AG04449 (cell line): ENCODE measurements at regions not wholly inside any gene's neighbourhood (a gene's known extent, or its start where the extent isn't known, plus 50 kb on each side); places are given as distances from the start of the nearest gene placed in this dataset.
"Not testable (repeated sequence)": the region's sequence is repeated elsewhere in the genome, so short reads cannot be mapped to it uniquely, and the experiment has no call there.

Experiments
- CTCF ChIA-PET: fragments of 350-600 bp; formaldehyde crosslinking; extraction: SDS; loops from one replicate; lab custom pipeline; 2021; ENCODE audit warnings: antibody characterized with exemption; lab: Yijun Ruan, JAX
- POLR2A ChIA-PET: fragments of 400-600, 350-600 bp; formaldehyde crosslinking; extraction: SDS; loops from one replicate; lab custom pipeline; 2020; ENCODE audit warnings: antibody characterized with exemption, inconsistent platforms; lab: Yijun Ruan, JAX
- DNase-seq: peaks from one replicate; pipeline ENCODE4 v3.0.0-alpha.2; 2010; ENCODE audit warnings: low read depth, low spot score
- H3K4me3 ChIP-seq: 2 replicates; pipeline ENCODE4 v1.5.1; 2011; ENCODE audit warnings: low read depth, mild to moderate bottlenecking, control low read depth, low read length
- CTCF ChIP-seq: IDR thresholded peaks from one replicate; pipeline ENCODE4 v1.5.1; 2011; ENCODE audit warnings: mild to moderate bottlenecking, moderate library complexity, low read length, control low read depth, inconsistent platforms; ENCODE audit not compliant: insufficient read depth; ENCODE audit errors: missing control alignments

GRCh38 chr5:110836851-110837250 lies 98.0 kb downstream of the SLC25A46 start:
- ChIA-PET CTCF (no interaction called here), POLR2A (no interaction called here)
- no peak for DNase-seq
- no peak for TF ChIP-seq CTCF
- H3K4me3 ChIP-seq, result no peak overlapping the region

- CTCF ChIA-PET, DNase-seq, POLR2A ChIA-PET, H3K4me3 ChIP-seq: not testable (repeated sequence)
These were observed 99.5 kb downstream of the SLC25A46 start for GRCh38 chr5:110838357-110838756.

GRCh38 chr5:110838961-110839360 lies 100.2 kb downstream of the SLC25A46 start:
- H3K4me3 ChIP-seq, result no peak overlapping the region
- TF ChIP-seq CTCF, result no peak
- no peak for DNase-seq
- POLR2A ChIA-PET, result no interaction called here
- CTCF ChIA-PET, result interaction anchor here (0.9 kb wide), 1 partner anchor 25 kb away, joined by 3 read pairs; no protein-coding TSS in a partner anchor

- no peak for DNase-seq
- no peak for TF ChIP-seq CTCF
- ChIA-PET CTCF (no interaction called here), POLR2A (no interaction called here)
- no peak overlapping the region for H3K4me3 ChIP-seq
These were observed 101.6 kb downstream of the SLC25A46 start for GRCh38 chr5:110840347-110840960.

- ChIA-PET POLR2A (no interaction called here), CTCF (no interaction called here)
- DNase-seq, result no peak
- TF ChIP-seq CTCF, result no peak
- no peak overlapping the region for H3K4me3 ChIP-seq
These were observed 102.3 kb downstream of the SLC25A46 start for GRCh38 chr5:110841137-110841536.

GRCh38 chr5:110842948-110843347 lies 104.1 kb downstream of the SLC25A46 start:
- DNase-seq, result no peak
- no peak overlapping the region for H3K4me3 ChIP-seq
- ChIA-PET CTCF (no interaction called here), POLR2A (no interaction called here)
- no peak for TF ChIP-seq CTCF

- no peak for TF ChIP-seq CTCF
- H3K4me3 ChIP-seq, result no peak overlapping the region
- ChIA-PET POLR2A (no interaction called here), CTCF (no interaction called here)
- no peak for DNase-seq
These were observed 105.4 kb downstream of the SLC25A46 start for GRCh38 chr5:110844251-110844650.
